ENCODE measurements at regions not wholly inside any gene's neighbourhood (a gene's known extent, or its start where the extent isn't known, plus 50 kb on each side); places are given as distances from the start of the nearest gene placed in this dataset.

GRCh38 chr13:74064805-74065312 is 69.3 kb downstream of the KLF12 start:
- Histone ChIP-seq H3K36me3 (ENCODE audit: control insufficient read depth, insufficient read depth, low read length) (no peaks in the 10 kb centered on the region), H3K4me3 (ENCODE audit: low read depth, low read length) (no peak overlapping the region), H3K27me3 (ENCODE audit: control insufficient read depth, insufficient read depth, low read length) (no peaks in the 10 kb centered on the region)
- no peak for TF ChIP-seq CTCF (IDR thresholded peaks at IDR 0.05; ENCODE audit: insufficient read depth, low read length, poor library complexity, severe bottlenecking)
- DNase-seq (ENCODE audit: low read depth) = no peak

- no peaks in the 10 kb centered on the region for H3K27me3 ChIP-seq (ENCODE audit: control insufficient read depth, insufficient read depth, low read length)
- no peaks in the 10 kb centered on the region for H3K36me3 ChIP-seq (ENCODE audit: control insufficient read depth, insufficient read depth, low read length)
- no peak overlapping the region for H3K4me3 ChIP-seq (ENCODE audit: low read depth, low read length)
- TF ChIP-seq CTCF (IDR thresholded peaks at IDR 0.05; ENCODE audit: insufficient read depth, low read length, poor library complexity, severe bottlenecking) = no peak
- DNase-seq (ENCODE audit: low read depth) = no peak
Observed at GRCh38 chr13:74063533-74064100, 70.6 kb downstream of the KLF12 start.

GRCh38 chr13:74062933-74063332 is 71.3 kb downstream of the KLF12 start:
- Histone ChIP-seq H3K27me3 (ENCODE audit: control insufficient read depth, insufficient read depth, low read length) (no peaks in the 10 kb centered on the region), H3K36me3 (ENCODE audit: control insufficient read depth, insufficient read depth, low read length) (no peaks in the 10 kb centered on the region), H3K4me3 (ENCODE audit: low read depth, low read length) (no peak overlapping the region)
- no peak for TF ChIP-seq CTCF (IDR thresholded peaks at IDR 0.05; ENCODE audit: insufficient read depth, low read length, poor library complexity, severe bottlenecking)
- no peak for DNase-seq (ENCODE audit: low read depth)

- no peaks in the 10 kb centered on the region for H3K36me3 ChIP-seq (ENCODE audit: control insufficient read depth, insufficient read depth, low read length)
- H3K4me3 ChIP-seq (ENCODE audit: low read depth, low read length) = no peak overlapping the region
- H3K27me3 ChIP-seq (ENCODE audit: control insufficient read depth, insufficient read depth, low read length) = no peaks in the 10 kb centered on the region
- DNase-seq (ENCODE audit: low read depth) = no peak
- no peak for TF ChIP-seq CTCF (IDR thresholded peaks at IDR 0.05; ENCODE audit: insufficient read depth, low read length, poor library complexity, severe bottlenecking)
Observed at GRCh38 chr13:74061926-74062595, 72.1 kb downstream of the KLF12 start.

- H3K36me3 ChIP-seq (ENCODE audit: control insufficient read depth, insufficient read depth, low read length) = no peaks in the 10 kb centered on the region
- DNase-seq (ENCODE audit: low read depth) = no peak
- TF ChIP-seq CTCF (IDR thresholded peaks at IDR 0.05; ENCODE audit: insufficient read depth, low read length, poor library complexity, severe bottlenecking) = no peak
- no peak overlapping the region for H3K4me3 ChIP-seq (ENCODE audit: low read depth, low read length)
- no peaks in the 10 kb centered on the region for H3K27me3 ChIP-seq (ENCODE audit: control insufficient read depth, insufficient read depth, low read length)
Observed at GRCh38 chr13:74056801-74057542, 77.2 kb downstream of the KLF12 start.

All from kidney epithelial cell (primary cell).